ENCODE measurements at regions not wholly inside any gene's neighbourhood (a gene's known extent, or its start where the extent isn't known, plus 50 kb on each side); places are given as distances from the start of the nearest gene placed in this dataset.

- no peak overlapping the region for H3K18ac ChIP-seq (ENCODE audit: low read length)
- peaks cover 13 to 18% of the 10 kb centered on the region in 2 experiments for H3K4me1 ChIP-seq (ENCODE audit: control insufficient read depth in 1 of 2, insufficient read depth in 2 of 2, low read length in 2 of 2)
- no peak overlapping the region for H2BK12ac ChIP-seq (ENCODE audit: low read length)
Measured at GRCh38 chr3:55164191-55164590, 236.3 kb upstream of the LRTM1 start.

DNA sequence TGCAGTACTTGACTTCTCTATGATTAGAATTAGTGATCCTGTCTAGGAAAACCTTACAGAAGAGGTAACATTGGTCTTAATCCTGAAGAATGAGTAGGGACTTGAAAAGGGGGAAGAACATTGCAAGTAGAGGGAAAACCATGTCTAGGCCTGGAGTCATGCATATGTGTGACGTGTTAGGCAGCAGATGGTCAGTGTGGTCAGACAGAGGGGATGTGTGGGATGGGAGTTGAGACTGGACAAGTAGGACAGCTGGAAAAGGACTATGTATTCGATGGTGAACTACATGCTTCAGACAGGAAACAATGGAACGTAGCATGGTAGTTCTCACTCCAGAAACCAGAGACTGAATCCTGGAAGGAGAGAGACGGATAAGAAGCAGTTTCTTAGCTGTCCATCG, 235.6 kb upstream of the LRTM1 start:
- H3K4ac ChIP-seq (ENCODE audit: low read depth, low read length) = no peak overlapping the region
- peaks cover 2% of the 10 kb centered on the region for H3K79me2 ChIP-seq (ENCODE audit: control insufficient read depth, insufficient read depth, low read length, poor library complexity)
- H3K18ac ChIP-seq (ENCODE audit: low read length) = peak overlapping the region; percentile 42
- H3K14ac ChIP-seq (ENCODE audit: low read length) = no peak overlapping the region
- H3K4me2 ChIP-seq (ENCODE audit: low read length) = no peak overlapping the region
- no peak overlapping the region for H3K27ac ChIP-seq (ENCODE audit: low read depth, low read length)
- no peak overlapping the region for H2AK5ac ChIP-seq (ENCODE audit: low read length)
- peak overlapping the region; percentile 92 for H2BK12ac ChIP-seq (ENCODE audit: low read length)
- peak overlapping the region; percentile 9 for H4K91ac ChIP-seq (ENCODE audit: low read depth, low read length)
- no peaks in the 10 kb centered on the region for H3K9me3 ChIP-seq (ENCODE audit: insufficient read depth, low read depth, low read length)
- H2BK120ac ChIP-seq (ENCODE audit: insufficient read depth, low read length, poor library complexity) = no peak overlapping the region
- peaks cover 13 to 14% of the 10 kb centered on the region in 2 experiments for H3K4me1 ChIP-seq (ENCODE audit: control insufficient read depth in 1 of 2, insufficient read depth in 2 of 2, low read length in 2 of 2)
- peaks cover 20% of the 10 kb centered on the region for H3K79me1 ChIP-seq (ENCODE audit: low read length)
- no peaks in the 10 kb centered on the region for H3K36me3 ChIP-seq (ENCODE audit: control insufficient read depth in 1 of 2, insufficient read depth in 2 of 2, low read length in 2 of 2)
- no CpG with 5 or more reads among the region's 5 CpGs for WGBS (ENCODE audit: extremely low coverage, insufficient coverage, insufficient read length)
- H4K12ac ChIP-seq (ENCODE audit: low read depth, low read length) = no peak overlapping the region
- H2BK5ac ChIP-seq (ENCODE audit: low read depth, low read length, poor library complexity) = no peak overlapping the region
- no peak overlapping the region for H3K4me3 ChIP-seq (ENCODE audit: low read depth, low read length)
- no peak overlapping the region for H2AFZ ChIP-seq (ENCODE audit: insufficient read depth, low read length, poor library complexity)
- no peak overlapping the region for H4K8ac ChIP-seq (ENCODE audit: low read depth, low read length)
- no peak for DNase-seq
- no peak overlapping the region for H3K23ac ChIP-seq (ENCODE audit: low read length)
- H3K9ac ChIP-seq (ENCODE audit: low read length) = no peak overlapping the region
- no peaks in the 10 kb centered on the region for H3K27me3 ChIP-seq (ENCODE audit: insufficient read depth, low read length)

More at GRCh38 chr3:55164191-55164590, 236.3 kb upstream of the LRTM1 start:
- H3K14ac ChIP-seq (ENCODE audit: low read length) = no peak overlapping the region
- H3K36me3 ChIP-seq (ENCODE audit: control insufficient read depth in 1 of 2, insufficient read depth in 2 of 2, low read length in 2 of 2) = no peaks in the 10 kb centered on the region
- no peak overlapping the region for H3K9ac ChIP-seq (ENCODE audit: low read length)
- no peak for DNase-seq
- peaks cover 2% of the 10 kb centered on the region for H3K79me2 ChIP-seq (ENCODE audit: control insufficient read depth, insufficient read depth, low read length, poor library complexity)
- H2AFZ ChIP-seq (ENCODE audit: insufficient read depth, low read length, poor library complexity) = no peak overlapping the region
- H3K4me3 ChIP-seq (ENCODE audit: low read depth, low read length) = no peak overlapping the region
- no peaks in the 10 kb centered on the region for H3K9me3 ChIP-seq (ENCODE audit: insufficient read depth, low read depth, low read length)
- H3K27ac ChIP-seq (ENCODE audit: low read depth, low read length) = no peak overlapping the region
- no peak overlapping the region for H3K23ac ChIP-seq (ENCODE audit: low read length)
- no peaks in the 10 kb centered on the region for H3K27me3 ChIP-seq (ENCODE audit: insufficient read depth, low read length)
- H3K79me1 ChIP-seq (ENCODE audit: low read length) = peaks cover 21% of the 10 kb centered on the region
- H2BK5ac ChIP-seq (ENCODE audit: low read depth, low read length, poor library complexity) = no peak overlapping the region
- H2AK5ac ChIP-seq (ENCODE audit: low read length) = no peak overlapping the region
- H4K8ac ChIP-seq (ENCODE audit: low read depth, low read length) = no peak overlapping the region
- no peak overlapping the region for H4K12ac ChIP-seq (ENCODE audit: low read depth, low read length)
- H3K4me2 ChIP-seq (ENCODE audit: low read length) = no peak overlapping the region
- H2BK120ac ChIP-seq (ENCODE audit: insufficient read depth, low read length, poor library complexity) = no peak overlapping the region
- H4K91ac ChIP-seq (ENCODE audit: low read depth, low read length) = no peak overlapping the region
- no peak overlapping the region for H3K4ac ChIP-seq (ENCODE audit: low read depth, low read length)

- Histone ChIP-seq H3K9me3 (ENCODE audit: insufficient read depth, low read depth, low read length) (no peaks in the 10 kb centered on the region), H3K79me2 (ENCODE audit: control insufficient read depth, insufficient read depth, low read length, poor library complexity) (peaks cover 2% of the 10 kb centered on the region), H3K27ac (ENCODE audit: low read depth, low read length) (peak overlapping the region; percentile 67), H2BK12ac (ENCODE audit: low read length) (peak overlapping the region; percentile 95), H3K36me3 (ENCODE audit: control insufficient read depth in 1 of 2, insufficient read depth in 2 of 2, low read length in 2 of 2) (no peaks in the 10 kb centered on the region), H3K79me1 (ENCODE audit: low read length) (peaks cover 20% of the 10 kb centered on the region), H3K23ac (ENCODE audit: low read length) (no peak overlapping the region), H3K18ac (ENCODE audit: low read length) (peak overlapping the region; percentile 23), H4K12ac (ENCODE audit: low read depth, low read length) (no peak overlapping the region), H3K4me3 (ENCODE audit: low read depth, low read length) (no peak overlapping the region), H2AFZ (ENCODE audit: insufficient read depth, low read length, poor library complexity) (no peak overlapping the region), H4K8ac (ENCODE audit: low read depth, low read length) (peak overlapping the region; percentile 58), H2BK120ac (ENCODE audit: insufficient read depth, low read length, poor library complexity) (peak overlapping the region; percentile 94), H3K27me3 (ENCODE audit: insufficient read depth, low read length) (no peaks in the 10 kb centered on the region), H3K4me2 (ENCODE audit: low read length) (no peak overlapping the region), H3K4me1 (ENCODE audit: control insufficient read depth in 1 of 2, insufficient read depth in 2 of 2, low read length in 2 of 2) (peaks cover 10 to 11% of the 10 kb centered on the region in 2 experiments), H3K9ac (ENCODE audit: low read length) (no peak overlapping the region), H3K14ac (ENCODE audit: low read length) (peak overlapping the region; percentile 63), H2AK5ac (ENCODE audit: low read length) (peak overlapping the region; percentile 62), H4K91ac (ENCODE audit: low read depth, low read length) (peak overlapping the region; percentile 86), H3K4ac (ENCODE audit: low read depth, low read length) (no peak overlapping the region), H2BK5ac (ENCODE audit: low read depth, low read length, poor library complexity) (peak overlapping the region; percentile 80)
- no peak for DNase-seq
- no CpG with 5 or more reads among the region's 3 CpGs for WGBS (ENCODE audit: extremely low coverage, insufficient coverage, insufficient read length)
Measured at GRCh38 chr3:55162031-55162795, 234.4 kb upstream of the LRTM1 start.

- no peak overlapping the region for H3K4me3 ChIP-seq (ENCODE audit: low read depth, low read length)
- H2BK12ac ChIP-seq (ENCODE audit: low read length) = no peak overlapping the region
- no peak overlapping the region for H2AK5ac ChIP-seq (ENCODE audit: low read length)
- peak overlapping the region; percentile 79 for H2BK120ac ChIP-seq (ENCODE audit: insufficient read depth, low read length, poor library complexity)
- H3K4me1 ChIP-seq (ENCODE audit: control insufficient read depth in 1 of 2, insufficient read depth in 2 of 2, low read length in 2 of 2) = peaks cover 10 to 11% of the 10 kb centered on the region in 2 experiments
- H4K12ac ChIP-seq (ENCODE audit: low read depth, low read length) = no peak overlapping the region
- peaks cover 18% of the 10 kb centered on the region for H3K79me1 ChIP-seq (ENCODE audit: low read length)
- H4K8ac ChIP-seq (ENCODE audit: low read depth, low read length) = no peak overlapping the region
- H3K23ac ChIP-seq (ENCODE audit: low read length) = no peak overlapping the region
- H3K9ac ChIP-seq (ENCODE audit: low read length) = no peak overlapping the region
- peaks cover 2% of the 10 kb centered on the region for H3K79me2 ChIP-seq (ENCODE audit: control insufficient read depth, insufficient read depth, low read length, poor library complexity)
- peak overlapping the region; percentile 72 for H3K27ac ChIP-seq (ENCODE audit: low read depth, low read length)
- no peaks in the 10 kb centered on the region for H3K9me3 ChIP-seq (ENCODE audit: insufficient read depth, low read depth, low read length)
- H3K4me2 ChIP-seq (ENCODE audit: low read length) = no peak overlapping the region
- no peak overlapping the region for H4K91ac ChIP-seq (ENCODE audit: low read depth, low read length)
- H3K18ac ChIP-seq (ENCODE audit: low read length) = no peak overlapping the region
- no peaks in the 10 kb centered on the region for H3K27me3 ChIP-seq (ENCODE audit: insufficient read depth, low read length)
- H3K36me3 ChIP-seq (ENCODE audit: control insufficient read depth in 1 of 2, insufficient read depth in 2 of 2, low read length in 2 of 2) = no peaks in the 10 kb centered on the region
- no peak overlapping the region for H3K4ac ChIP-seq (ENCODE audit: low read depth, low read length)
- H2AFZ ChIP-seq (ENCODE audit: insufficient read depth, low read length, poor library complexity) = no peak overlapping the region
- H3K14ac ChIP-seq (ENCODE audit: low read length) = no peak overlapping the region
- no CpG with 5 or more reads among the region's 3 CpGs for WGBS (ENCODE audit: extremely low coverage, insufficient coverage, insufficient read length)
- no peak for DNase-seq
- no peak overlapping the region for H2BK5ac ChIP-seq (ENCODE audit: low read depth, low read length, poor library complexity)
Measured at GRCh38 chr3:55161231-55161630, 233.4 kb upstream of the LRTM1 start.
